ENCODE measurements at regions not wholly inside any gene's neighbourhood (a gene's known extent, or its start where the extent isn't known, plus 50 kb on each side); places are given as distances from the start of the nearest gene placed in this dataset.

DNA sequence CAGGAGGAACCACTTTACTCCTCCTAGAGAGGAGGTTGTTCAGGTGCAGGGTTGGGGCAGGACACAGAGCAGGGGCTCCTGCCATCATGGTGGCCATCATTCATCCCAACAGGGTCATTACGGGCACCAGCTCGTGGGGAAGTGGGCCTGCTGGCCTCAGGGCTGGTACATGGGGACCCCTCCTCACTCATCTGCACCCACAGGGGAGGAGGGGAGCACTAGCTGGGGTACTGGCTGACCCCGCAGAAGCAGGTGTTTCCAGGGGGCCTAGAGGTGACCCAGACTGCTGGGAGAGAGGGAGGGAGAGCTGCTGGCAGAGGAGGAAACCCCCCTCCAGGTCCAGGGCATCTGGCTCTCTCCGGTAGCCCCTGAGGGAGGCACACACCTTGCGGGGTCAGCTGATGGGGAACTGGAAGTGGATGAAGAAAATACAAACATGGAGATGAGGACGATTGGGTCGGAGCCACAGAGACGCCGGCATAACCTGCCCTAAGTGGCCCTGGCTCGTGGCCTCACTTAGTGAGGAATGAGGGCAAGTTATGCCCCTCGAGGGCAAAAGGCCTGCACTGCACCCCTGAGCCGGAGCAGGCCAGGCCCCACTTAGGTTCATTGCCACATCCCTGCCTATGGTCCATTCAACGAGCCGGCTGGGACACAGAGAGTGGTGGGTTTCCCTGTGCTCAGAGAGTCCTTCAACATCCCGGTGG lies 76.2 kb downstream of the SOX1 start:
- no peak for TF ChIP-seq POLR2AphosphoS5 (IDR thresholded peaks at IDR 0.05; ENCODE audit: insufficient read depth in 1 of 2, low read depth in 1 of 2)
- TF ChIP-seq POLR2A (IDR thresholded peaks at IDR 0.05) = no peak
- no peak for TF ChIP-seq CTCF (IDR thresholded peaks at IDR 0.05)
- no peaks in the 10 kb centered on the region for H3K4me1 ChIP-seq
- H3K27me3 ChIP-seq = no peaks in the 10 kb centered on the region
- H3K36me3 ChIP-seq = no peaks in the 10 kb centered on the region
- no peak overlapping the region for H3K27ac ChIP-seq
- no peak overlapping the region for H3K4me3 ChIP-seq
- DNase-seq (ENCODE audit: extremely low spot score in 2 of 2) = no peak
- no peaks in the 10 kb centered on the region for H3K9me3 ChIP-seq
- intact Hi-C loops (cut with DNase I) = no loop called here

DNA sequence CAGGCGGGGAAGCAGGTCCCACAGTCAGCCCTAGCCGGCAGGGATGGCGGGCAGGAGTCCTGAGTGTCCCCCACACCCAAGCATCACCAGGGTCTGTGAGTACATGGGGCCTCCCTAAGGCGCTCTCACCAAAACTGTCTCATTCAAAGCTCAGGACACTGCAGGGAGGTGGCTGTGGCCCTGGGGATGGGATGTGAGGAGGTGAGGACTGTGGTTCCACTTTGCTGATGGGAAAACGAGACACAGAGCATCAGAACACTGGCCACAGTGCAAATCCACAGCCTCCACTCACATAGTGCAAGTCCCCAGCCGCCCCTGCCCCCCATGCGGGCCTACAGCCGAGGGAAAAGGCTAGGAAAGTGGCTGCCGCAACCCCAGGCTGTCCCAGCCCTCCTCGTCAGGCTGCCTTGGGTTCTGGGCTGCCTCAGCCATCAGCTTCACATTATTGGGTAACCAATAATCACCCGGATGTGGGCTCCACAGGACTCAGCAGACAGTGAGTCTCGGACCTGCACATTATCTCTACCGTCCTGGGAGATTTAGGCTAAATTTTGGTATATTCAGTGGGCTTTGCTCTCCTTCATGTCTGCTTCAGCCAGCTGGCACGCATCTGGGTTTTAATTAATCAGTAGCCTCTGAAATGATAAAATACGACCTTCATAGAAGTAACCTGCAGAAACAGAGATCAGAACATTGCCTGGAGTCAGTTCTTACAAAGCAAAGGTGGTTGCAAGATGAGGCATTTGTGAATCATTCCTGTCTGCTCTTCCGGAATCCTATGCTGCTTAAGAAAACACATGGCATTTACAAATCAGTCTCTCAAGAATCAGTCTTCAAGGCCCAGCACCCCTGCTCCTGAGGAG lies 77.0 kb downstream of the SOX1 start:
- Histone ChIP-seq H3K27me3 (no peaks in the 10 kb centered on the region), H3K9me3 (no peaks in the 10 kb centered on the region), H3K4me1 (no peaks in the 10 kb centered on the region), H3K27ac (no peak overlapping the region), H3K36me3 (no peaks in the 10 kb centered on the region), H3K4me3 (no peak overlapping the region)
- intact Hi-C loops (cut with DNase I) = no loop called here
- TF ChIP-seq POLR2A (IDR thresholded peaks at IDR 0.05) (no peak), CTCF (IDR thresholded peaks at IDR 0.05) (no peak), POLR2AphosphoS5 (IDR thresholded peaks at IDR 0.05; ENCODE audit: insufficient read depth in 1 of 2, low read depth in 1 of 2) (no peak)
- no peak for DNase-seq (ENCODE audit: extremely low spot score in 2 of 2)

DNA sequence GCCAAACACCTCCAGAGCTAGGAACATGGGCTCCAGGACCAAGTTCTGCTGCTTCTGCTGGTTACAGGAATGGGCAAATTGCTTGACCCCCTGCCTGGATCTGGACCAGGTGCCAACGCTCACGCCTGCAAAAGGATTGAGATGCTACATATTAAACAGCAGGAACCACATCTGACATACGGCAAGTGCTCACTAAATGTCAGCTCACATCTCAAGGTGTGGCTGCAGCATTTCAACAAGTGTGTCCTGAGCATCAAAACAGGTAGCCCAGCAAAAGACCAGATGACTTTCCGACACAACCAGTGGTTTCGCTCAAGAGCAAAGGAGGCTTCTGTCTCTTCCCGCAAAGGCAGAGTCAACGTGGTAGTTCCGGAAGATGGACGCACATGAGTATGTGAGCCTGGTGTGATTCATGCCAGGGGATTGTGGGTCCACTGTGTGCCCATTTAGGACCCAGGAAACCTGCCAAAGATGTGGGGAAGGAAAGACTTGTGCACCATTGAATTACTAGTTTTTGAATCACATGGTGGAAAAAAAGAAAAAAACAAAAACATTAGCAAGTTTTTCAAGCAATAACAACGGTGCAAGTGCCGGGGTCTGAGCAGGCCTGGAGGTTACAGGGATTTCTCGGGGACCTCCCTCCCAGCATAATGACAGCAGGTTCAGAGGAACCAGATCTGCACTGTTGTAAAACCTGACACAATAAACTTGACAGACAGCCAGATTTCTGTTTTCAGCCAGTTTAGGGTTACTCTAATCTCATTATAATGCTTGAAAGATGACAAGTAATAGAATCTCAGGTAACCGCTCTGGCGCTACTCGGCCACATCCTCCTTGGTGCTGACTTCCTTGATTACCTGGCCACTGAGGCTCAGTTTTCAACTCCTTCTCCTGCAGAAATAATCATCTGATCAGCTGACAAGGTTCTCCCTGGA lies 77.9 kb downstream of the SOX1 start:
- Histone ChIP-seq H3K4me3 (no peak overlapping the region), H3K27ac (no peak overlapping the region), H3K27me3 (no peaks in the 10 kb centered on the region), H3K9me3 (no peaks in the 10 kb centered on the region), H3K4me1 (no peaks in the 10 kb centered on the region), H3K36me3 (no peaks in the 10 kb centered on the region)
- intact Hi-C loops (cut with DNase I) = no loop called here
- no peak for DNase-seq (ENCODE audit: extremely low spot score in 2 of 2)
- TF ChIP-seq POLR2AphosphoS5 (IDR thresholded peaks at IDR 0.05; ENCODE audit: insufficient read depth in 1 of 2, low read depth in 1 of 2) (no peak), CTCF (IDR thresholded peaks at IDR 0.05) (no peak), POLR2A (IDR thresholded peaks at IDR 0.05) (no peak)

GRCh38 chr13:112145551-112146360 lies 78.8 kb downstream of the SOX1 start:
- Histone ChIP-seq H3K27me3 (no peaks in the 10 kb centered on the region), H3K4me3 (no peak overlapping the region), H3K36me3 (no peaks in the 10 kb centered on the region), H3K27ac (no peak overlapping the region), H3K4me1 (no peaks in the 10 kb centered on the region), H3K9me3 (no peaks in the 10 kb centered on the region)
- intact Hi-C loops (cut with DNase I) = no loop called here
- TF ChIP-seq CTCF (IDR thresholded peaks at IDR 0.05) (no peak), POLR2AphosphoS5 (IDR thresholded peaks at IDR 0.05; ENCODE audit: insufficient read depth in 1 of 2, low read depth in 1 of 2) (no peak), POLR2A (IDR thresholded peaks at IDR 0.05) (no peak)
- DNase-seq (ENCODE audit: extremely low spot score in 2 of 2) = no peak
